ENCODE measurements at regions not wholly inside any gene's neighbourhood (a gene's known extent, or its start where the extent isn't known, plus 50 kb on each side); places are given as distances from the start of the nearest gene placed in this dataset.

GRCh38 chr6:43878823-43879495 lies 108.9 kb downstream of the VEGFA start:
- DNase-seq: no peak

GRCh38 chr6:43878127-43878634 lies 108.2 kb downstream of the VEGFA start:
- DNase-seq: no peak

- DNase-seq: no peak
Observed at GRCh38 chr6:43877463-43878126, 107.6 kb downstream of the VEGFA start.

GRCh38 chr6:43877036-43877435 lies 107.0 kb downstream of the VEGFA start:
- DNase-seq: no peak

- no peak for DNase-seq
Observed at GRCh38 chr6:43876602-43877001, 106.6 kb downstream of the VEGFA start.

GRCh38 chr6:43875849-43876572 lies 106.0 kb downstream of the VEGFA start:
- DNase-seq: no peak

- DNase-seq: no peak
Observed at GRCh38 chr6:43874814-43875590, 105.0 kb downstream of the VEGFA start.

- no peak for DNase-seq
Observed at GRCh38 chr6:43873806-43874714, 104.0 kb downstream of the VEGFA start.

GRCh38 chr6:43871933-43872332 lies 101.9 kb downstream of the VEGFA start:
- DNase-seq: no peak

- no peak for DNase-seq
Observed at GRCh38 chr6:43871284-43871683, 101.3 kb downstream of the VEGFA start.

GRCh38 chr6:43870660-43871061 lies 100.7 kb downstream of the VEGFA start:
- no peak for DNase-seq

- DNase-seq: no peak
Observed at GRCh38 chr6:43869792-43870659, 100.0 kb downstream of the VEGFA start.

- no peak for DNase-seq
Observed at GRCh38 chr6:43869079-43869710, 99.2 kb downstream of the VEGFA start.

GRCh38 chr6:43868467-43868866 lies 98.5 kb downstream of the VEGFA start:
- no peak for DNase-seq

- DNase-seq: no peak
Observed at GRCh38 chr6:43867996-43868395, 98.0 kb downstream of the VEGFA start.

- no peak for DNase-seq
Observed at GRCh38 chr6:43867246-43867645, 97.2 kb downstream of the VEGFA start.

GRCh38 chr6:43865932-43866645 lies 96.1 kb downstream of the VEGFA start:
- no peak for DNase-seq

- DNase-seq: no peak
Observed at GRCh38 chr6:43865086-43865485, 95.1 kb downstream of the VEGFA start.

- DNase-seq: no peak
Observed at GRCh38 chr6:43862925-43863324, 92.9 kb downstream of the VEGFA start.

All from activated T-cell treated with anti-CD3 and anti-CD28 coated beads for 4 hours (primary cell).